H1 (cell line): ENCODE measurements at regions not wholly inside any gene's neighbourhood (a gene's known extent, or its start where the extent isn't known, plus 50 kb on each side); places are given as distances from the start of the nearest gene placed in this dataset.
"Not testable (repeated sequence)": the region's sequence is repeated elsewhere in the genome, so short reads cannot be mapped to it uniquely, and the experiment has no call there.

Experiments used
- CTCF ChIA-PET: fragments of 300-600 bp; sonication (Branson Sonifier 250); formaldehyde crosslinking; loops from one replicate; lab custom pipeline; 2021; ENCODE audit not compliant: partially characterized antibody; lab: Charles Lee
- POLR2A ChIA-PET: fragments of 300-600 bp; sonication (Branson Sonifier 250); formaldehyde crosslinking; loops from one replicate; lab custom pipeline; 2021; ENCODE audit warnings: inconsistent platforms; ENCODE audit not compliant: partially characterized antibody; lab: Charles Lee
- DNase-seq, 2 experiments: peaks; one replicate each; pipeline versions ENCODE4 v3.0.0 to v3.0.0-alpha.2; 2010 to 2022; ENCODE audit warnings: low spot score in 2 of 2, low read depth in 1 of 2, mixed read lengths in 1 of 2
- FAIRE-seq: peaks from 2 replicates; lab custom pipeline; 2011; peaks lifted over from hg19 to GRCh38; lab: Jason Lieb, UNC
- H2AFZ ChIP-seq: 2 replicates; pipeline ENCODE4 v1.8.1; 2012; ENCODE audit warnings: low read length, inconsistent platforms
- H2AK5ac ChIP-seq: 2 replicates; pipeline ENCODE4 v1.6.1; 2013; ENCODE audit warnings: low read depth, low read length
- H2BK120ac ChIP-seq: replicated peaks from 2 replicates; pipeline ENCODE3; 2013; ENCODE audit warnings: low read depth, low read length, inconsistent platforms
- H2BK12ac ChIP-seq: 2 replicates; pipeline ENCODE4 v1.6.1; 2013; ENCODE audit warnings: low read depth, low read length
- H2BK15ac ChIP-seq: 2 replicates; pipeline ENCODE4 v1.6.1; 2013; ENCODE audit warnings: low read length
- H2BK20ac ChIP-seq: 2 replicates; pipeline ENCODE4 v1.6.1; 2013; ENCODE audit warnings: low read length
- H2BK5ac ChIP-seq: 2 replicates; pipeline ENCODE4 v1.6.1; 2013; ENCODE audit warnings: low read depth, low read length
- H3K14ac ChIP-seq: 2 replicates; pipeline ENCODE4 v1.6.1; 2013; ENCODE audit warnings: inconsistent platforms; ENCODE audit not compliant: insufficient read length
- H3K18ac ChIP-seq: 2 replicates; pipeline ENCODE4 v1.6.1; 2013; ENCODE audit warnings: low read length; ENCODE audit errors: extremely low read depth
- H3K23ac ChIP-seq: 2 replicates; pipeline ENCODE4 v1.6.1; 2013; ENCODE audit warnings: inconsistent platforms; ENCODE audit not compliant: insufficient read length
- H3K23me2 ChIP-seq: 2 replicates; pipeline ENCODE4 v1.6.1; 2013; ENCODE audit warnings: low read depth, low read length
- H3K27ac ChIP-seq: 2 replicates; pipeline ENCODE4 v1.6.1; 2011; ENCODE audit warnings: low read depth, low read length, inconsistent platforms
- H3K27me3 ChIP-seq, 4 experiments: replicated peaks in 1 of 4; 1 replicate in 1 of 4; 2 replicates in 3 of 4; pipeline versions ENCODE4 v1.6.1 to v1.8.1; 2011 to 2013; ENCODE audit warnings: low read length in 3 of 4, mild to moderate bottlenecking in 3 of 4, inconsistent platforms in 2 of 4, mixed read lengths in 2 of 4, moderate library complexity in 1 of 4; ENCODE audit not compliant: control insufficient read depth in 3 of 4, insufficient read depth in 3 of 4; ENCODE audit errors: extremely low read depth in 1 of 4
- H3K36me3 ChIP-seq, 4 experiments: 2 replicates each; pipeline versions ENCODE4 v1.6.1 to v1.8.1; 2011 to 2013; ENCODE audit warnings: mild to moderate bottlenecking in 4 of 4, low read length in 3 of 4, moderate library complexity in 2 of 4, control low read depth in 1 of 4, inconsistent platforms in 1 of 4; ENCODE audit not compliant: insufficient read depth in 4 of 4, control insufficient read depth in 2 of 4
- H3K4ac ChIP-seq: replicated peaks from 2 replicates; pipeline ENCODE3; 2013; ENCODE audit warnings: low read length, low read depth, mixed read lengths, inconsistent platforms; ENCODE audit not compliant: insufficient read length
- H3K4me1 ChIP-seq, 4 experiments: replicated peaks in 1 of 4; 1 replicate in 1 of 4; 2 replicates in 3 of 4; pipeline versions ENCODE4 v1.6.1 to v1.8.1; 2011 to 2013; ENCODE audit warnings: low read length in 3 of 4, inconsistent platforms in 2 of 4, mixed read lengths in 1 of 4; ENCODE audit not compliant: insufficient read depth in 4 of 4, control insufficient read depth in 3 of 4
- H3K4me2 ChIP-seq, 2 experiments: 2 replicates each; pipeline versions ENCODE4 v1.6.1 to v1.8.1; 2011 to 2013; ENCODE audit warnings: low read depth in 2 of 2, low read length in 2 of 2, control low read depth in 1 of 2, inconsistent platforms in 1 of 2, mild to moderate bottlenecking in 1 of 2; ENCODE audit not compliant: insufficient read depth in 1 of 2
- H3K4me3 ChIP-seq, 4 experiments: fragments of 200-600, 300-600 bp in 1 of 4; sonication (generic), shearing (Covaris generic), sonication (Bioruptor Twin) in 1 of 4; 2 replicates each; pipeline versions ENCODE4 v1.5.1 to v1.8.1; 2011 to 2016; ENCODE audit warnings: low read length in 4 of 4, low read depth in 3 of 4, control low read depth in 2 of 4, inconsistent platforms in 2 of 4, mild to moderate bottlenecking in 2 of 4, mixed read lengths in 1 of 4, moderate library complexity in 1 of 4; ENCODE audit not compliant: insufficient read depth in 2 of 4; ENCODE audit errors: extremely low read depth in 1 of 4
- H3K56ac ChIP-seq: replicated peaks from 2 replicates; pipeline ENCODE3; 2013; ENCODE audit warnings: low read depth, mild to moderate bottlenecking, mixed read lengths, low read length, inconsistent platforms; ENCODE audit not compliant: insufficient read length
- H3K79me1 ChIP-seq: 2 replicates; pipeline ENCODE4 v1.6.1; 2013; ENCODE audit warnings: low read depth, low read length, control low read depth
- H3K79me2 ChIP-seq, 2 experiments: 2 replicates each; pipeline versions ENCODE4 v1.6.1 to v1.8.1; 2012 to 2013; ENCODE audit warnings: low read length in 2 of 2, mild to moderate bottlenecking in 2 of 2, inconsistent platforms in 1 of 2; ENCODE audit not compliant: insufficient read depth in 2 of 2, control insufficient read depth in 1 of 2
- H3K9ac ChIP-seq, 4 experiments: replicated peaks in 1 of 4; 1 replicate in 1 of 4; 2 replicates in 3 of 4; pipeline versions ENCODE4 v1.6.1 to v1.8.1; 2011 to 2013; ENCODE audit warnings: low read depth in 3 of 4, low read length in 3 of 4, control low read depth in 2 of 4, mild to moderate bottlenecking in 2 of 4, moderate library complexity in 2 of 4, inconsistent platforms in 1 of 4; ENCODE audit errors: extremely low read depth in 1 of 4
- H3K9me3 ChIP-seq, 2 experiments: 2 replicates each; pipeline versions ENCODE4 v1.6.1 to v1.8.1; 2012 to 2013; ENCODE audit warnings: mild to moderate bottlenecking in 2 of 2, moderate library complexity in 2 of 2, control low read depth in 1 of 2, inconsistent platforms in 1 of 2, low read depth in 1 of 2, low read length in 1 of 2, mixed read lengths in 1 of 2; ENCODE audit not compliant: insufficient read depth in 2 of 2
- H4K20me1 ChIP-seq, 2 experiments: replicated peaks in 1 of 2; 2 replicates each; pipeline versions ENCODE3 to v1.8.1; 2011 to 2013; ENCODE audit warnings: inconsistent platforms in 2 of 2, low read length in 2 of 2, mild to moderate bottlenecking in 1 of 2; ENCODE audit not compliant: insufficient read depth in 2 of 2, control insufficient read depth in 1 of 2
- H4K5ac ChIP-seq: 2 replicates; pipeline ENCODE4 v1.6.1; 2013; ENCODE audit warnings: low read length, low read depth, mixed read lengths, inconsistent platforms; ENCODE audit not compliant: insufficient read length
- H4K8ac ChIP-seq: 2 replicates; pipeline ENCODE4 v1.8.0; 2013; ENCODE audit warnings: mild to moderate bottlenecking, moderate library complexity, low read length, inconsistent platforms; ENCODE audit not compliant: insufficient read depth; ENCODE audit errors: extremely low read depth
- H4K91ac ChIP-seq: replicated peaks from 2 replicates; pipeline ENCODE3; 2013; ENCODE audit warnings: low read length, mixed read lengths, inconsistent platforms; ENCODE audit not compliant: insufficient read length
- NANOG ChIP-seq: IDR thresholded peaks from 2 replicates; pipeline ENCODE4 v1.6.1; 2011; ENCODE audit warnings: low read length, low read depth, mild to moderate bottlenecking, inconsistent platforms; ENCODE audit not compliant: insufficient read depth, poor library complexity, severe bottlenecking
- POLR2A ChIP-seq, 2 experiments: IDR thresholded peaks; 1 replicate in 1 of 2; 2 replicates in 1 of 2; pipeline ENCODE4 v1.6.1; 2011; ENCODE audit warnings: low read depth in 2 of 2, low read length in 2 of 2, mild to moderate bottlenecking in 2 of 2; ENCODE audit errors: control extremely low read depth in 1 of 2
- TAF1 ChIP-seq: IDR thresholded peaks from 2 replicates; pipeline ENCODE4 v1.6.1; 2011; ENCODE audit warnings: mild to moderate bottlenecking, low read depth, low read length
- TBP ChIP-seq: IDR thresholded peaks from 2 replicates; pipeline ENCODE4 v1.6.1; 2011; ENCODE audit warnings: low read depth, low read length, improper control_type of control experiment
- WGBS, 2 experiments: shearing (Covaris generic) in 1 of 2; methylation state at CpG; one replicate each; pipeline versions ENCODE4 v1.1.6 to v1.1.7; 2013 to 2015; ENCODE audit warnings: low lambda C conversion rate in 2 of 2, mixed read lengths in 2 of 2, inconsistent platforms in 1 of 2, low coverage in 1 of 2, missing lambda C conversion rate in 1 of 2; ENCODE audit not compliant: insufficient replicate concordance in 2 of 2, insufficient coverage in 1 of 2, insufficient read length in 1 of 2; ENCODE audit errors: extremely low coverage in 1 of 2, missing lambda C conversion rate in 1 of 2; 5-methylcytosine and 5-hydroxymethylcytosine counted together

DNA sequence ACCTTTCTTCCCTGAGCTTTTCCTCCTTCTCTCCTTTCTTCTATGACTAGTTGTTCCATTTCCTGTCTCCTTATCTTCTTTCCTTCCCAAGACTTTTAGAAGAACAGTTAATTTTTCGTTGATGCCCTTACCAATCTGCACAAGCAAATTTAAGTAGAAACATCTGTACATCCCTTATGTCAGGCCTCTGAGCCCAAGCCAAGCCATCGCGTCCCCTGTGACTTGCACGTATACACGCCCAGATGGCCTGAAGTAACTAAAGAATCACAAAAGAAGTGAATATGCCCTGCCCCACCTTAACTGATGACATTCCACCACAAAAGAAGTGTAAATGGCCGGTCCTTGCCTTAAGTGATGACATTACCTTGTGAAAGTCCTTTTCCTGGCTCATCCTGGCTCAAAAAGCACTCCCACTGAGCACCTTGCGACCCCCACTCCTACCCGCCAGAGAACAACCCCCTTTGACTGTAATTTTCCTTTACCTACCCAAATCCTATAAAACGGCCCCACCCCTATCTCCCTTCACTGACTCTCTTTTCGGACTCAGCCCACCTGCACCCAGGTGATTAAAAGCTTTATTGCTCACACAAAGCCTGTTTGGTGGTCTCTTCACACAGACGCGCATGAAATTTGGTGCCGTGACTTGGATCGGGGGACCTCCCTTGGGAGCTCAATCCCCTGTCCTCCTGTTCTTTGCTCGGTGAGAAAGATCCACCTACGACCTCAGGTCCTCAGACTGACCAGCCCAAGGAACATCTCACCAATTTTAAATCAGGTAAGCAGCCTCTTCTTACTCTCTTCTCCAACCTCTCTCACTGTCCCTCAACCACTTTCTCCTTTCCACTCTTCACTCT lies 53.7 kb upstream of the SPP1 start:
- POLR2A ChIA-PET, result interaction anchor here (0.7 to 3.9 kb wide), 26 partner anchors 10 to 242 kb away, joined by 3 to 143 read pairs (median 8); no protein-coding TSS in a partner anchor
- H3K4me3 ChIP-seq, result peak overlapping the region; percentile 40 to 76 (median 68)
- TF ChIP-seq TBP (peak; percentile 53; the same call in 1 of the 2 replicates), NANOG (peak; percentile 7), TAF1 (peak; percentile 44; the same call in 1 of the 2 replicates), POLR2A (IDR thresholded peaks at IDR 0.05; ENCODE audit: control extremely low read depth in 1 of 2, low read depth in 2 of 2, low read length in 2 of 2) (peak in 1 of 2 experiments; percentile 60; a peak in 2 of 3 replicates)

More for the DNA sequence above, 53.7 kb upstream of the SPP1 start:
- not testable (repeated sequence) for DNase-seq, H2AK5ac ChIP-seq, H3K23ac ChIP-seq, FAIRE-seq, H3K9me3 ChIP-seq, H2BK12ac ChIP-seq, H4K8ac ChIP-seq, H2AFZ ChIP-seq, H3K79me1 ChIP-seq, H3K27me3 ChIP-seq, H2BK15ac ChIP-seq, H4K20me1 ChIP-seq, H3K23me2 ChIP-seq, H3K4ac ChIP-seq, H2BK20ac ChIP-seq
- peak overlapping the region; percentile 83 for H3K14ac ChIP-seq
- H3K79me2 ChIP-seq, result peaks cover 0 to 61% of the 10 kb centered on the region in 2 experiments; a peak in 3 of 4 replicates
- peak overlapping the region; percentile 50 for H3K56ac ChIP-seq
- peaks cover 2 to 22% (median 15%) of the 10 kb centered on the region in 4 experiments; a peak in 6 of 8 replicates for H3K36me3 ChIP-seq
- peak overlapping the region; percentile 83 for H3K27ac ChIP-seq
- 1% methylated on average over 14 of the region's 16 CpGs; no CpG with 5 or more reads in 1 of the 2 experiments for WGBS, 2 experiments
- H2BK120ac ChIP-seq, result peak overlapping the region; percentile 63
- H3K9ac ChIP-seq, result peak overlapping the region in 2 of 4 experiments; percentile 41 to 69; a peak in 4 of 7 replicates
- peak overlapping the region; percentile 52; the same call in 1 of the 2 replicates for H3K18ac ChIP-seq
- peak overlapping the region; percentile 20 to 72; a peak in 2 of 4 replicates for H3K4me2 ChIP-seq
- peak overlapping the region; percentile 91; the same call in 1 of the 2 replicates for H2BK5ac ChIP-seq
- H4K91ac ChIP-seq, result peak overlapping the region; percentile 71
- CTCF ChIA-PET, result interaction anchor here (1.1 to 1.5 kb wide), 3 partner anchors 17 to 52 kb away, joined by 3 to 5 read pairs (median 3); no protein-coding TSS in a partner anchor
- H3K4me1 ChIP-seq, result peaks cover 14 to 30% (median 25%) of the 10 kb centered on the region in 4 experiments
- H4K5ac ChIP-seq, result peak overlapping the region; percentile 100
